Transverse colon (tissue), 4 donors: ENCODE measurements at regions not wholly inside any gene's neighbourhood (a gene's known extent, or its start where the extent isn't known, plus 50 kb on each side); places are given as distances from the start of the nearest gene placed in this dataset.

Experiments
- POLR2A ChIP-seq: fragments of 450-650 bp; IDR thresholded peaks from one replicate; pipeline ENCODE4 v1.6.1; 2016; ENCODE audit warnings: antibody characterized with exemption, mild to moderate bottlenecking, moderate library complexity
- POLR2AphosphoS5 ChIP-seq, 3 donors: sonication (generic); formaldehyde crosslinking; IDR thresholded peaks; one replicate each; pipeline ENCODE4 v1.6.1; 2016; ENCODE audit warnings: antibody characterized with exemption in 3 of 3
- TF ChIP-seq, protein P1 (sequence below), 5 experiments: fragments of 200-600 bp in 3 of 5; fragments of 450-650 bp in 2 of 5; sonication (generic) in 3 of 5; IDR thresholded peaks; 1 replicate in 2 of 5; 2 replicates in 3 of 5; pipeline ENCODE4 v1.5.1; 2016 to 2017; ENCODE audit warnings: antibody characterized with exemption in 5 of 5, inconsistent platforms in 3 of 5, mild to moderate bottlenecking in 2 of 5, moderate library complexity in 1 of 5

DNA sequence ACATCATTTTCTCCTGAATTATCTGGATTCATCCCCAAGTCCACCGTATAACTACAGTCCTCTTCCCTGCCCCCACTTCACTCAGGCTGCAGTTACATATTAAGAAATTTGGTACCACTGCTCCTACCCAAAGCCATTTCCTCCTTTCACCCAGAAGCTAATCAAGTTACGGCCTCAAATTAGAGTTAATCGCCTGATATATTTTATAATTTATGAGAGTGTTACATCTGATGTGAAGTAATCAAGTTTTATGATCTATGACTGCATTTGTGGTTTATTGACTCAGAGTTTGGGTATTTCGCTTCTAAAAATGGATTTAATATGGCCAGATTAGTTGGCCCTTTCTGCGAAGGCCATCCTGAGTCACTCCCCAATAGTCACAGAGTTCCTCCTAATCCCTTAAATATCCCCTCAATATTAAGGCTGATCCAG lies 223.6 kb upstream of the KIF2A start:
- TF ChIP-seq POLR2A: no peak
- TF ChIP-seq, protein P1, sequence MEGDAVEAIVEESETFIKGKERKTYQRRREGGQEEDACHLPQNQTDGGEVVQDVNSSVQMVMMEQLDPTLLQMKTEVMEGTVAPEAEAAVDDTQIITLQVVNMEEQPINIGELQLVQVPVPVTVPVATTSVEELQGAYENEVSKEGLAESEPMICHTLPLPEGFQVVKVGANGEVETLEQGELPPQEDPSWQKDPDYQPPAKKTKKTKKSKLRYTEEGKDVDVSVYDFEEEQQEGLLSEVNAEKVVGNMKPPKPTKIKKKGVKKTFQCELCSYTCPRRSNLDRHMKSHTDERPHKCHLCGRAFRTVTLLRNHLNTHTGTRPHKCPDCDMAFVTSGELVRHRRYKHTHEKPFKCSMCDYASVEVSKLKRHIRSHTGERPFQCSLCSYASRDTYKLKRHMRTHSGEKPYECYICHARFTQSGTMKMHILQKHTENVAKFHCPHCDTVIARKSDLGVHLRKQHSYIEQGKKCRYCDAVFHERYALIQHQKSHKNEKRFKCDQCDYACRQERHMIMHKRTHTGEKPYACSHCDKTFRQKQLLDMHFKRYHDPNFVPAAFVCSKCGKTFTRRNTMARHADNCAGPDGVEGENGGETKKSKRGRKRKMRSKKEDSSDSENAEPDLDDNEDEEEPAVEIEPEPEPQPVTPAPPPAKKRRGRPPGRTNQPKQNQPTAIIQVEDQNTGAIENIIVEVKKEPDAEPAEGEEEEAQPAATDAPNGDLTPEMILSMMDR (IDR thresholded peaks at IDR 0.05): no peak
- TF ChIP-seq POLR2AphosphoS5 (IDR thresholded peaks at IDR 0.05): no peak
